PC-9 (cell line): ENCODE measurements at regions not wholly inside any gene's neighbourhood (a gene's known extent, or its start where the extent isn't known, plus 50 kb on each side); places are given as distances from the start of the nearest gene placed in this dataset.

Experiments used
- BruUV-seq: library from RNA; stranded (reverse); fragments of 400-500 nt; replicated peaks from 2 replicates; lab custom pipeline; 2021; lab: Mats Ljungman, UMichigan
- CTCF ChIA-PET: fragments of 300-600 bp; sonication (Branson Sonifier 250); formaldehyde crosslinking; loops from one replicate; lab custom pipeline; 2022; ENCODE audit warnings: antibody characterized with exemption; lab: Charles Lee
- POLR2A ChIA-PET: fragments of 300-600 bp; sonication (Branson Sonifier 250); formaldehyde crosslinking; loops from one replicate; lab custom pipeline; 2022; ENCODE audit warnings: antibody characterized with exemption; ENCODE audit not compliant: unreplicated experiment; lab: Charles Lee
- DNase-seq, 2 experiments: peaks; one replicate each; pipeline versions ENCODE4 v3.0.0 to v3.0.0-alpha.2; 2015 to 2022; ENCODE audit warnings: mixed read lengths in 1 of 2
- H2AFZ ChIP-seq: fragments of 200-600 bp; sonication (generic); 2 replicates; pipeline ENCODE4 v1.8.1; 2017; ENCODE audit warnings: antibody characterized with exemption
- H3F3A ChIP-seq: fragments of 200-600 bp; sonication (generic); 2 replicates; pipeline ENCODE4 v1.8.1; 2017; ENCODE audit warnings: antibody characterized with exemption, mild to moderate bottlenecking, low read depth; ENCODE audit not compliant: insufficient read depth
- H3K27ac ChIP-seq: fragments of 200-600 bp; sonication (generic); 2 replicates; pipeline ENCODE4 v1.6.1; 2016; ENCODE audit warnings: mixed run types
- H3K27me3 ChIP-seq: fragments of 200-600 bp; sonication (generic); 2 replicates; pipeline ENCODE4 v1.6.1; 2016; ENCODE audit warnings: low read depth, mixed run types; ENCODE audit not compliant: insufficient read depth
- H3K36me3 ChIP-seq: fragments of 200-600 bp; sonication (generic); 2 replicates; pipeline ENCODE4 v1.6.1; 2016; ENCODE audit warnings: low read depth, mixed run types
- H3K4me1 ChIP-seq: fragments of 200-600 bp; sonication (generic); replicated peaks from 2 replicates; pipeline ENCODE4 v1.6.1; 2016; ENCODE audit warnings: mixed run types; ENCODE audit not compliant: insufficient read depth
- H3K4me2 ChIP-seq: fragments of 200-600 bp; sonication (generic); 2 replicates; pipeline ENCODE4 v1.6.1; 2017; ENCODE audit warnings: mixed run types
- H3K4me3 ChIP-seq: fragments of 200-600 bp; sonication (generic); 2 replicates; pipeline ENCODE4 v1.6.1; 2016; ENCODE audit warnings: mixed run types
- H3K79me2 ChIP-seq: fragments of 200-600 bp; sonication (generic); 2 replicates; pipeline ENCODE4 v1.6.1; 2017; ENCODE audit warnings: low read depth, mixed run types
- H3K9me2 ChIP-seq: fragments of 200-600 bp; sonication (generic); 2 replicates; pipeline ENCODE4 v1.8.1; 2017; ENCODE audit warnings: mild to moderate bottlenecking; ENCODE audit not compliant: insufficient read depth
- H3K9me3 ChIP-seq: fragments of 200-600 bp; sonication (generic); 2 replicates; pipeline ENCODE4 v1.8.1; 2016; ENCODE audit warnings: low read depth; ENCODE audit not compliant: insufficient read depth
- H4K20me1 ChIP-seq: fragments of 200-600 bp; sonication (generic); 2 replicates; pipeline ENCODE4 v1.8.1; 2017; ENCODE audit not compliant: insufficient read depth
- CTCF ChIP-seq: fragments of 200-600 bp; sonication (generic); conservative IDR thresholded peaks from 2 replicates; pipeline ENCODE4 v1.6.1; 2017; ENCODE audit warnings: mixed run types, antibody characterized with exemption, mild to moderate bottlenecking, moderate library complexity
- EZH2 ChIP-seq: fragments of 200-600 bp; sonication (generic); IDR thresholded peaks from 2 replicates; pipeline ENCODE4 v1.8.0; 2017; ENCODE audit warnings: antibody characterized with exemption, low read depth
- intact Hi-C: fragments of 100-400 bp; cut with micrococcal nuclease; formaldehyde crosslinking; loops from one replicate; pipeline ENCODE4 v1.10.0; 2022; ENCODE audit not compliant: unreplicated experiment

- no peaks in the 10 kb centered on the region for H3K9me2 ChIP-seq
- DNase-seq, result no peak
- H3K79me2 ChIP-seq, result no peaks in the 10 kb centered on the region
- no peak overlapping the region for H3K4me3 ChIP-seq
- H3K4me1 ChIP-seq, result peaks cover 35% of the 10 kb centered on the region
- no peak overlapping the region for H3K4me2 ChIP-seq
- H3K9me3 ChIP-seq, result no peaks in the 10 kb centered on the region; the same call in 1 of the 2 replicates
- ChIA-PET CTCF (no interaction called here), POLR2A (no interaction called here)
- intact Hi-C loops, result no loop called here
- BruUV-seq, result no TSS peak
- no peak overlapping the region for H3K27ac ChIP-seq
- H3F3A ChIP-seq, result peaks cover 11% of the 10 kb centered on the region; the same call in 1 of the 2 replicates
- no peaks in the 10 kb centered on the region for H3K36me3 ChIP-seq
- no peak overlapping the region for H2AFZ ChIP-seq
- no peaks in the 10 kb centered on the region for H4K20me1 ChIP-seq
- no peaks in the 10 kb centered on the region for H3K27me3 ChIP-seq
- TF ChIP-seq EZH2 (no peak), CTCF (no peak)
Observed at GRCh38 chr16:54444851-54445458, 158.4 kb upstream of the IRX3 start.

- Histone ChIP-seq H3K79me2 (no peaks in the 10 kb centered on the region), H4K20me1 (no peaks in the 10 kb centered on the region), H3K27ac (no peak overlapping the region), H3K9me2 (no peaks in the 10 kb centered on the region), H3F3A (peaks cover 11% of the 10 kb centered on the region; the same call in 1 of the 2 replicates), H2AFZ (no peak overlapping the region), H3K27me3 (no peaks in the 10 kb centered on the region; the same call in 1 of the 2 replicates), H3K36me3 (no peaks in the 10 kb centered on the region), H3K4me3 (no peak overlapping the region), H3K4me1 (peaks cover 30% of the 10 kb centered on the region), H3K9me3 (no peaks in the 10 kb centered on the region; the same call in 1 of the 2 replicates), H3K4me2 (no peak overlapping the region)
- BruUV-seq, result no TSS peak
- TF ChIP-seq EZH2 (no peak), CTCF (no peak)
- ChIA-PET POLR2A (no interaction called here), CTCF (interaction anchor here (0.6 kb wide), 1 partner anchor 9 kb away, joined by 3 read pairs; no protein-coding TSS in a partner anchor)
- no peak for DNase-seq
- intact Hi-C loops, result no loop called here
Observed at GRCh38 chr16:54443839-54444238, 157.3 kb upstream of the IRX3 start.

GRCh38 chr16:54443352-54443751, 156.8 kb upstream of the IRX3 start:
- CTCF ChIA-PET, result interaction anchor here (0.6 kb wide), 2 partner anchors 9 to 54 kb away, joined by 3 to 4 read pairs; no protein-coding TSS in a partner anchor
- Histone ChIP-seq H3K4me3 (no peak overlapping the region), H3K9me3 (no peaks in the 10 kb centered on the region; the same call in 1 of the 2 replicates), H4K20me1 (no peaks in the 10 kb centered on the region), H3K36me3 (no peaks in the 10 kb centered on the region), H3K9me2 (no peaks in the 10 kb centered on the region), H3K4me2 (no peak overlapping the region), H3K27ac (no peak overlapping the region), H3K79me2 (no peaks in the 10 kb centered on the region), H3K4me1 (peaks cover 25% of the 10 kb centered on the region), H3F3A (peaks cover 11% of the 10 kb centered on the region; the same call in 1 of the 2 replicates), H2AFZ (no peak overlapping the region), H3K27me3 (no peaks in the 10 kb centered on the region; the same call in 1 of the 2 replicates)
- BruUV-seq, result no TSS peak
- POLR2A ChIA-PET, result no interaction called here
- no peak for DNase-seq
- intact Hi-C loops, result no loop called here
- TF ChIP-seq CTCF (no peak), EZH2 (no peak)
